ENCODE measurements at regions not wholly inside any gene's neighbourhood (a gene's known extent, or its start where the extent isn't known, plus 50 kb on each side); places are given as distances from the start of the nearest gene placed in this dataset.

DNA sequence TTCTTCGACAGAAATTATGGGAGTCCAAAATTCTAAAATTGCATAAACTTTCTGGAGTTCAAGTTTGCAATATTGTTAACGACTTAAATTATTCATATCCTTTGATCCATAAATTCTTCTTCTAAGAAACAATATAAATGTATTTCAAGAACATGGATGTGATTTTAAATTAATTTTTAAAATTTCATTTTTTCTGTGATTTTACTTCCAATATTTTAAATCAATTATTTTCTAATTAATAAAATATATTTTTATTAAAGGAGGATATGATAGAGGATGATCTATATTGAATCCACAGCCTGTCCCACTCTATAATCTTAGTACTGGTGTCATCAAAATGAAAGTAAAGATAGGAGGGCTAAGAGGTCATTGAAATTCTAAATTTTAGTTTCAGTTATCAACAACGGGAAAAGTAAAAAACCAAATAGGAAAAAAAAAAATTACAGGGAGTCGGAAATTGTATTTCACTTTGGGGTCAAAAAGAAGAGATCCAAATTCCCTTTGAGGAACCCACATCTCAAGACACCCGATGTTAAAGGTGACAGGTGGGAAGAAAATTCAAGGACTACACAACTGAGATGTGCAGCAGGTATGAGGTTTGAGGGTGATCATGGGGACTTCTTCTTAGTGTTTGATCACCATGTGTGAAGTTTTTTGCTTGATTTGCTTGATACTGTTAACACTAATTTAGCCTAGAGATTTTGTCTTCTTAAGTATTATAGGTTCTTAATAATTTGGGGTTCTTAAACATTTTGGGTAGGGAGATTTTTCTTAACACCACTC is 154.8 kb upstream of the RGS18 start:
- H3K27ac ChIP-seq, result no peak overlapping the region
- no peak for DNase-seq (ENCODE audit: low read depth, low spot score)

DNA sequence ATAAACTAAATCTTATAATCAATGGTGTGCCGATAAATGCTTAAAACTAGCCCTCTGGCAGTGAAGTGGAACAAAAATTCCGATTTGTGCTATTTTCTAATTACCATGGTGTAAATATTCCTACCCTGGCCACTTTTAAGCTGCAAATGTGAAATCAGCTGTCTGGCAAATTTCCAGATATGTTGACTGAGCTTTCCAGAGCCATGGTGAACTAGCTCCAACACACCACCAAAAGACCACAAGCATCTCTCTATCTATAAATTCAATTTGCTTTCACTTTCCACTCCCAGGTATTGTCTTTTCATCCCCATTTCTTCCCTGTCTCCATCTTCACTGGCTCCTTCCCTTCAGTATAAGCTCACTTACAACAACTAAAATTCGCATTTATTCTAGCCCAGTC is 152.3 kb upstream of the RGS18 start:
- no peak for DNase-seq (ENCODE audit: low read depth, low spot score)

DNA sequence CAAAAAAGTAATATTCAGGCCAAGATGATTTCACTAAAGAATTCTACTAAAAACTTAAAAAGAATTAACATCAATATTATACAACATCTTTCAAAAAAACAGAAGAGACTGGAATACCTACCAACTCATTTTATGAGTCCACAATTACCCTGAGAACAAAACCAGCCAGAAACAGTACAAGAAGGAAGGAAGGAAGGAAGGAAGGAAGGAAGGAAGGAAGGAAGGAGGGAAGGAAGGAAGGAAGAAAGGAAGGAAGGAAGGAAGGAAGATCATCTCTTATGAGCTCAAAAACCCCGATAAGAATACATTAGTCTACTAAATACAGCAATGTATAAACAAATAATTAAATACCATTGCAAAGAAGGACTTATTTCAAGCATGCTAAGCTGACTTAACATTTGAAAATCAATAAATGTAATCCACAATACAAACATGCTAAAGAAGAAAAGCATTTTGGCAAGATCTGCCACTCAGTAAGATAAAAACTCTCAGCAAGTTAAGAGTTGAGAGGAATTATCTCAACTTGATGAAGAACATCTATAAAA is 149.9 kb upstream of the RGS18 start:
- no peak for DNase-seq (ENCODE audit: low read depth, low spot score)
- H3K27ac ChIP-seq, result no peak overlapping the region

More for the DNA sequence above, 152.3 kb upstream of the RGS18 start:
- no peak overlapping the region for H3K27ac ChIP-seq

DNA sequence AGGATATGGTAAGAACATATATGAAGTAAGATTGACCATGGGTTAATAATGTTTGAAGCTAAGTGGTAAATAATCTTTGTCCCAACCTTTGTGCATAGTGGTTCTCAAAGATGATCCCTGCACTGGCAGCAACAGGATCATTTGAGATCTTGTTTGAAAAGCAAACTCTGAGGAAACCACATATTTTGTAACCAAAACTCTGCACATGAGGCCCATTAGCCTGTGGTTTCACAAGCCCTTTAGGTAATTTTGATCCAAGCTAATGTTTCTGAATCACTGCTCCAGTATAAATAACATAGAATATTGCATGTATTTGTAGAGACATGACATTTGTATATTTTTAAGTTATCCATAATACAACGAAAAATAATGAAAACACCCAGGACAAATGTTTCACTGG is 147.9 kb upstream of the RGS18 start:
- H3K27ac ChIP-seq, result no peak overlapping the region
- DNase-seq (ENCODE audit: low read depth, low spot score), result no peak

DNA sequence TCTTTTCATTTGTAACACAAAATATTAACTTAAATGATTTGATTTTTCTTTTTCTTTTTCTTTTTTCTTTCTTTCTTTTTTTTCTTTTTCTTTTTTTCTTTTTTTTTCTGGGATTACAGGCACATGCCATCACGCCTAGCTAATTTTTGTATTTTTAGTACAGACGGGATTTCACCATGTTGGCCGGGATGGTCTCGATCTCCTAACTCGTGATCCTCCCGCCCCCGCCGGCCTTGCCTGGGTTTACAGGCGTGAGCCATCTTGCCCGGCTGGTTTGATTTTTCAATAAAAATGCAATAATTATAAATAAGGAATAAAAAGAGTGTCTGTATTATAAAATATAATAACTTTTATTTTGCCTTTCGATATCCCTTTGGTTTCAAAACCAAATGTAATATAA is 146.7 kb upstream of the RGS18 start:
- no peak for DNase-seq (ENCODE audit: low read depth, low spot score)
- no peak overlapping the region for H3K27ac ChIP-seq

DNA sequence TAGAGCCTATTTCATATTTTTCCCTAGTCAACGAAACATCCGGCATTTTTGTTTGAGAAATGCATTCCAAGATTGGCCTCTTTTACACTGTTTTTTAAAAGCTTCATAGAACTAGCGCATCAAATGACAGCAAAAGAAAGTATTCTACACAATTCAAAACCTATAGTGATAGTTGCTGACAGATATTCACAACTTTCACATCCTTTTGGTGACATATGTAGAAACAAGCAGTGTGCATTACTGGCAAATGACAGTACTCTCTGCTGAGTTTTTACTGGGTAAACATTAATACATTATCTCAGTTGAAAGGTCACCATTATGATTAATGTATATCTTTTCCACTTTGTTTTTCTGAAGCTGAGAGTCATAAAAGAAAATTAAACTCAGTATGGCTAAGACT is 135.4 kb upstream of the RGS18 start:
- H3K27ac ChIP-seq, result no peak overlapping the region
- DNase-seq (ENCODE audit: low read depth, low spot score), result no peak

DNA sequence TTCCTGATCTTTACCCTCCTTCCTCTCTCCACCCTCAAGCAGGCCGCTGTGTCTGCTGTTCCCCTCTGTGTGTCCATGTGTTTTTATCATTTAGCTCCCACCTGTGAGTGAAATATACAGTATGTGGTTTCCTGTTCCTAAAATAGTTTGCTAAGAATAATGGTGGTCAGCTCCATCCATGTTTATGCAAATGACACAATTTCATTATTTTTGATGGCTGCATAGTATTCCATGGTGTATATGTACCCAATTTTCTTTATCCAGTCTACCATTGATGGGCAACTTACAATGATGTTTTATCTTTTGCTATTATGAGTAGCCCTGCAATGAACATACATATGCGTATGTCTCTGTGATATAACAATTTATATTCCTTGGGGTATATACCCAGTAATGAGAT is 133.4 kb upstream of the RGS18 start:
- DNase-seq (ENCODE audit: low read depth, low spot score), result no peak
- no peak overlapping the region for H3K27ac ChIP-seq

DNA sequence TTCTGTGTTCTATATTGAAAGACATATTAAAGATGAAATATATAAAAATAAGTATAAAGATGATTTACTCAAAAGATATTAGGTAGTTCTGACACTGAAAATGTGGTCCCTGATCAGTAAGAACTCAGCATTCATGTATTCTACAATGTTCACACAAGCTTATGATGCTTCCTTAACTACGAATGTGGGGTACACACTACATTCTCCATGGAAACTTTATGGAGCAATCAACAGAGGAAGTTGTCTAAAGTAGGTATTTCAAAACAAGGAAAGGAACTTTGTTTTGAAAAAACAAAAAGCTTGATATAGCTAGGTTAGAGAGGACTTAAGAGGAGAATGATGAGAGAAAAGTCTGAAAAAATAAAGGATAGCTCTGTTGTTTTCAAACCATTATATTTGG is 119.7 kb upstream of the RGS18 start:
- no peak overlapping the region for H3K27ac ChIP-seq
- no peak for DNase-seq (ENCODE audit: low read depth, low spot score)

DNA sequence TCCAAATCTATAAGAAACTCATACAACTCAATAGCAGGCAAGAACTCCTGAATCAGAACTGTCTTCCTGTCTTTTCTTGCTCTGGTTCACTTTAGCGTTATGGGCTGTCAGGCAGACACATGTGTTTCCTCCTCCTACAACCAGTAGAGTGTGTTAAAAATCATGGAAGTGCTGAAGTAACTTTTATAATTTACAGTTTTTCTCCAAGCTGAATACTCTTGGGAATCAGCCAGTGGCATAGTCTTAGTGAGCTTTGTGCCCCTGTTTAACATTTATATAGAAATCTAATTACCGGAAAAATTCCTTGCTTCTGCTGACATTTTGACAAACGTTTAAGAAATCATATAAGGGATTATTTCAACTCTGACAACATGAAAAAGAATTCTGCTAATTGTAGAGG is 113.1 kb upstream of the RGS18 start:
- no peak overlapping the region for H3K27ac ChIP-seq
- no peak for DNase-seq (ENCODE audit: low read depth, low spot score)

DNA sequence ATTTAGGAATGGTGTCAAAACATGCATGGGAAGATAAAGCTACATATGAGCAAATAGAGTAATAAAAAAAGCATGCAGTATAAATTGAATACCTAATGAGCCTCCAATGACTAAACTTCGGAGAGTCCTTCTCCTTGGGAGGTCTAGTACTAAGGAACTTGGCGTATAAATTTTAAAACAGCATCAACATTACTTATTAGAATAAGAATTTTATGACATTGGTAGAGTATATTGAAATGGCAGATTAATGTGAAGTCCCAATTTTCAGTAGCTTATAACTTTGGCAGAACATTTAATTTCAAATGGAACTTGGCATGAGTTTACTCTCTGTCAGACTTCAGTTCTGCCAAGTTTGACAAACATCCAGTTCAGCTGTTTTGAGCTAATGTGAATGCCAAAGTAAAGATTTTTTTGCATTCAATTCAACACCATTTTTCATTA is 104.7 kb upstream of the RGS18 start:
- DNase-seq (ENCODE audit: low read depth, low spot score), result no peak
- H3K27ac ChIP-seq, result no peak overlapping the region

DNA sequence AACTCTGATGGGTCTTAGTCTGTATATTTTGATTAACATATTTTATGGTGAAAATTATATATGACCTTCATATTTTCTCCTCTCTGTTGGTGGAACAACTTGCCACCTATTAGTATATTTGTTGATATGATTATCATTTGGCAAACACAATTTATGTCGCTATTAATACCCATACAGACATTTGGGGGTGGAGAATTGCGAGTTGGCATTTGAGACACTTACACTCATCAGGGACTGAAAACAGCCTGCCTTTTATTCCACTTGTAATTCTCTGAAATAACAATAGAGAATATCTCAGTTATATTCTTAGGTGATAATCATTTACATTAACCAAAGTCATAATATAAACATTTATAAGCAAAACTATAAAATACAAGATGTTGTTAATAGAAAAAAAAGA is 100.5 kb upstream of the RGS18 start:
- H3K27ac ChIP-seq, result no peak overlapping the region
- DNase-seq (ENCODE audit: low read depth, low spot score), result no peak

DNA sequence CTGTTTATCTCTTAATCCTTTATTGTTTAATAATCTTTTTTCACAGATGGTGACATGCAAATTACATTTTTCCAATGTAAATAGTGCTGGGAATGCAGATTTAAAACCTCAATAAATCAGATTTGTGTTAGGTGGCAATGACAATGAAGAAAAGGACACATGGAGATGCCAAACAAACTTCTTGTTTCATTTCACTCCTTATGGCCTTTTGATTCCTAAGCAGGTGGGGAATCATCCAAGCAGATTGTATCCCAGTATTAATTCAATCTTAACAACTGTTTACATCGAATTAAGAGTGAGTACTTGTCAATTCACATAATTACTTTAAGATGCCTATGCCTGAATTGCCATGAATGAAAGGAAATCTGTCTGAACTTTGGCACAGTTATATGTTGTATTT is 98.9 kb upstream of the RGS18 start:
- no peak overlapping the region for H3K27ac ChIP-seq
- DNase-seq (ENCODE audit: low read depth, low spot score), result no peak

DNA sequence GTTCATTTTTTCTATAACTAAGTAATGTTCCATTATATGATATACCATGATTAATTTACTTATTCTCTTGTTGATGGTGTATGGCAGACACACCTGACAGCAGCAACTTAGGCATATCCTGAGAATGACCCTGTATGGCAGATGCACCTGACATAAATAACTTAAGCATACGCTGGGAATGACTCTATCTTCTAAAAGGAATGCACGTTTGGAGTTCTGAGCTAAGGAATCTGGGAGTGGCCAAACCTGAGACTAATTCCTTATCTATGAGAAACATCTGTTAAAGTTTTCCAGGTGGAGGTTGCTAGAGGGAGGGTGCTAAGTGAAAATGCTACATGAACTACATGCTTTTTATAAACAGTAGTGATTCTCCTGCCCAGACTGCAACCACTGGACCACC is 96.7 kb upstream of the RGS18 start:
- H3K27ac ChIP-seq, result no peak overlapping the region
- no peak for DNase-seq (ENCODE audit: low read depth, low spot score)

DNA sequence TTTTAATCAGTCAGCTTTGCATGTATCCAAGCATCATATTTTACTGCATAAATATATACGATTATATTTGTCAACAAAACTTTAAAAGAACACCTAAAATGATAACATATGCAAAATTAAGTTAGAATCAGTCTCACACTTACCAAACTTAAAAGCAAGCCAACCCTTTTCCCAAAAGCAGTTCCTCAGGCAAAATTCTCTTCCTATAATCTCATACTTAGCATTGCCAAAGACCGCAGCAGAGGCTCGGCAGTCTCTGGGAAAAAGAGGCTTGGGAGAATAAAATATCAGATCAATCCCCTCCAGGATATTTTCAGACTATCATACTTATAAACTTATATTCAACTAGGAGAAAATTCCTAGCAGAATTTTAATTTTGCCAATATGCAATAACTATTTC is 93.2 kb upstream of the RGS18 start:
- DNase-seq (ENCODE audit: low read depth, low spot score), result no peak

DNA sequence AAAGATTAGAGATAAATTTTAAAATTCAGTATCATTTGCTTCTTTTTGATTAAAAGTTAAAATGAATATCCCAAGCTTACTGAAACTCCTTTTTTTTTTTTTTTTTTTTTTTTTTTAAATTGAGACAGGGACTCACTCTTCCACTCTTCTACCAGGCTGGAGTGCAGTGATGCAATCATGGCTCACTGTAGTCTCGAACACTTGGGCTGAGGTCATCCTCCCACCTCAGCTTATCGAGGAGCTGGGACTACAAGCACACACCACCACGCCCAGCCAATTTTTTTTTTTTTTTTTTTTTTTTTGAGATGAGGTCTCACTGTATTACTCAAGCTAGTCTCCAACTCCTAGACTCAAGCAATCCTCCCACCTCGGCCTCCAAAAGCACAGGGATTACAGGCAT is 92.1 kb upstream of the RGS18 start:
- DNase-seq (ENCODE audit: low read depth, low spot score), result no peak
- no peak overlapping the region for H3K27ac ChIP-seq

More for the DNA sequence above, 93.2 kb upstream of the RGS18 start:
- no peak overlapping the region for H3K27ac ChIP-seq

DNA sequence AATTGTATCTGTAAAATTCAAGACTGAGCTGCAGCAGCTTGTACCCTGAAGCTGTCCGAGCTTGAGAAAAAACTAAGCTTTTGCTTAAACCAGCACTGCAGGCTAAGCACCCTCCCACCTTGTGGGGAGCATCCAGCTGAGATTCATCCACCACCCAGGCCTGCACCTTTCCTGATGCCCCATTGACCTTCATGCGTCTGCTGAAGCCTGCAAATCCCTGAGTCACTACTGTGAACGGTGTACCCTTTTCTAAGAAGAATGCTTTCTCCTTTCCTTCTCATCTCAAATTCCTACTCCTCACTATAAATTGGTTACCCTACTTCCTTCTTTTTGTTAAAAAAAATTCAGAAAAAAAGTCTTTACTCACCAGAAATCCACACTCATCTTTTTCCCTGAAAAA is 90.9 kb upstream of the RGS18 start:
- DNase-seq (ENCODE audit: low read depth, low spot score), result no peak
- H3K27ac ChIP-seq, result no peak overlapping the region

DNA sequence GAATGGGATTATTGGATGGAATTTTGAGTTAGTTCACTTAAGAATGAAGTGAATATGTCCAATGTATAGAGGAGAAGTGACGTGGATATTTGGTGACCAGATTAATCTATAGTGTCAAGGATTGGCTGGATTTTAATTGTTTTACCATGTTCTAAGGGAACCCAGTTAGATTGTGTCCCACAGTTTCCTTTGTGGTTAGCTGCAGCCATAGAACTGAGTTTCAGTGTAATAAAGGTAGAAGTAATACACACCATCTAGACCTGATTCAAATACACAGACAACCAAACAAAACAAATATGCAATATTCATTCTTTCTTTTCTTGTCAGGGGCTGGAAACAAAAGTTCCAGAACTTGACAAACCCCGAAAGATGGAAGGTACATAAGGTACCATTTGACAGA is 88.0 kb upstream of the RGS18 start:
- no peak for DNase-seq (ENCODE audit: low read depth, low spot score)
- H3K27ac ChIP-seq, result no peak overlapping the region

DNA sequence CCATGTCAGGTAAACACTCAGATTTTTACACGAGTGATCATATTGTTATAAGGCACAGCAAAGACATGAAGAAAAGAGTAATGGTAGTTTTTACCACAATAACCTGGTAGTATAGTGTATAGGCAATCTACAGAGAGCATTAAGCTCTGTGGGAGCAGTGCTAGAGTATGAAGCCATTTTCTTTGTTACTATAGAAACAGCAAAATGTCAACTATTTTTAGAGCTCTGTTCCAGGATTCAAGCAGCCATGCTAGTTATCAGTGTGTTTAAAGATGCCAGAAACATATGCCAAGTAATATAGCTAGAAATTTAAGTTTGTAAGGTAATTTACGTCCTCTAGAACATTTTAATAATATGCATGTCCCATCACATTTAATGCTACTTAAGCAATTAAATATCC is 77.6 kb upstream of the RGS18 start:
- H3K27ac ChIP-seq, result no peak overlapping the region
- no peak for DNase-seq (ENCODE audit: low read depth, low spot score)

DNA sequence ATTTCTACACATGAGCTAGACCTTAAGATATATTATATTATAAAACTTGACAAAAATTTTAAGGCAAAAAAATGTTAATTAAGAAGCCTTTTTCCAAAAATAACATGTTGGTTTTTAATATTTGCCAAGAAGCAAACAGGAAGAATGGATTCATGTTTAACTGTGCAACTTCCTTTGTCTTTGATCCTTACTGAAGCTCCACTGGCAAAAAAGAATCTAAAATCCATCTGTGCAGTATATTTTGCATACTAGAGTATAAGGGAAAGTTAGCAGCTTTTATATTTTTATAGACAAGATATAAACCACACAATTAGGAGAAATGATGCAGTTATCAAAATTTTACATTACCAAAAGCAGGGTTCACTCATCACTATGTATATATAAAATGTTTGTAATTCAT is 76.9 kb upstream of the RGS18 start:
- no peak for DNase-seq (ENCODE audit: low read depth, low spot score)
- H3K27ac ChIP-seq, result no peak overlapping the region

DNA sequence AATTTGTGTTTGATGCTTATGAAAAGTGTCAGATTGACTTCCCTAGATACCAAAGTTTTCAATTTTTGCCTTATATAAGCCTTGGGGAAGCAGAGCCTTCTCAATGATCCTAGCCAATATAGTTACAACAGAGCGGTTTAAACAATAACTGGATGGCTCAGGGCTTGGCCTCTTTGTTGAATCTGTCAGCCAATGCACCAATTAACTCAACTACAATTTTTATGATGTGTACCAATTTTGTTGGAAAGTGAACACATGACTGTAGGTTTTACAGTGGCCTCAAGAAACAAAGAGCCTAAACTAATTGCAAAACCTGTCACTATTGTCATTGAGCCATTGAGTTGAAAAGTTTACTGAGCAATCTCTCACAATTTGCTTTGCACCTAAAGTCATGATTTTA is 71.6 kb upstream of the RGS18 start:
- no peak for DNase-seq (ENCODE audit: low read depth, low spot score)
- no peak overlapping the region for H3K27ac ChIP-seq

DNA sequence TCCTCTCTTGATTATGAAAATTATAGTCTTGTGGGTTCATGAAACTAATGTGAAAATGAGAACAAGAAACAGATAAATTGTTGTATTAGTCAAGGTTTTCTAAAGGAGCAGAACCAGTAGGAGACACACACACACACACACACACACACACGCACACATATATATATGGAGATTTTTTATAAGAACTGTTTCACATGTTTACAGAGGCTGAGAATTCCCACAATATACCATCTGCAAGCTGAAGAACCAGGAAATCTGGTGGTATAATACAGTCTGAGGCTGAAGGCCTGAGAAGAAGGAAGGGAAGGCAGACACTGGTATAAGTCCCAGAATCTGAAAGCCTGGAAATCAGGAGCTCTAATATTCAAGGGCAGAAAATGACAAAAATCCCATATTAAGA is 70.9 kb upstream of the RGS18 start:
- H3K27ac ChIP-seq, result no peak overlapping the region
- no peak for DNase-seq (ENCODE audit: low read depth, low spot score)

DNA sequence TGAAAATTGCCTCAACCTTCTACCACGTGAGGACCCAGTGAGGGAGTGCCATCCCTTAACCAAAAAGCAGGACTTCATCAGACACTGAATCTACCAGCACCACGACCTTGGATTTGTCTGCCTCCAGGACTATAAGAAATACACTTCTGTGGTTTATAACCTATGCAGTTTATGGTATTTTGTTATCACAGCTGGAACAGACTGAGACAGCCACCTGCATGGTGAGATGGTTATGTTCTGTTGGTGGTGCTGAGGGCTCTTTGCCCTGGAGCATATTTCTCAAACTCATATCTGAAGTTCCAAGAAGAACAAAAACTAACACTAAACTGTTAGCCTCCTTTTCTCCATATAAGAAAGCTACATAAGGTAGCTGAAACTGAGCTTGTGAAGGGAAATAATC is 69.8 kb upstream of the RGS18 start:
- DNase-seq (ENCODE audit: low read depth, low spot score), result no peak
- H3K27ac ChIP-seq, result no peak overlapping the region
